ENCODE measurements at regions not wholly inside any gene's neighbourhood (a gene's known extent, or its start where the extent isn't known, plus 50 kb on each side); places are given as distances from the start of the nearest gene placed in this dataset.

DNA sequence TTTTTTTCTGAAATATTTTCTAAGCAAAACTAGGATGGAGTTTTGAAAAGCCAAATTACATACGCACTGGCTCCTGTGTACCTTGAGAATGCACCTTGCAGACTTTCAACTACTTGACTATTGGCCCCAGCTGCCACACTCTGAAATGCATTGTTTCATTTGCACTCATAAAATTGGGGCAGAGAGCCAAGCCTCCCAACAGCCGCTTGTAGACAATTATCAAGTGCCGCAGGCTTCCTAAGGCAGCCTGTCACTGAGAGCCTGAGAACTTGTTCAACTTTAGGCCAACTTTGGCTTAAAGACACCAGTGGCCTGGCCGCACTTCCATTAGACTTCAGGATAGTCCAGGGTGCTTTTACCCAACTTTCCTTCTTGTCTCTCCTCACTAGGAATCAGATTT lies 115.7 kb upstream of the STARD13 start:
- TF ChIP-seq, protein P1, sequence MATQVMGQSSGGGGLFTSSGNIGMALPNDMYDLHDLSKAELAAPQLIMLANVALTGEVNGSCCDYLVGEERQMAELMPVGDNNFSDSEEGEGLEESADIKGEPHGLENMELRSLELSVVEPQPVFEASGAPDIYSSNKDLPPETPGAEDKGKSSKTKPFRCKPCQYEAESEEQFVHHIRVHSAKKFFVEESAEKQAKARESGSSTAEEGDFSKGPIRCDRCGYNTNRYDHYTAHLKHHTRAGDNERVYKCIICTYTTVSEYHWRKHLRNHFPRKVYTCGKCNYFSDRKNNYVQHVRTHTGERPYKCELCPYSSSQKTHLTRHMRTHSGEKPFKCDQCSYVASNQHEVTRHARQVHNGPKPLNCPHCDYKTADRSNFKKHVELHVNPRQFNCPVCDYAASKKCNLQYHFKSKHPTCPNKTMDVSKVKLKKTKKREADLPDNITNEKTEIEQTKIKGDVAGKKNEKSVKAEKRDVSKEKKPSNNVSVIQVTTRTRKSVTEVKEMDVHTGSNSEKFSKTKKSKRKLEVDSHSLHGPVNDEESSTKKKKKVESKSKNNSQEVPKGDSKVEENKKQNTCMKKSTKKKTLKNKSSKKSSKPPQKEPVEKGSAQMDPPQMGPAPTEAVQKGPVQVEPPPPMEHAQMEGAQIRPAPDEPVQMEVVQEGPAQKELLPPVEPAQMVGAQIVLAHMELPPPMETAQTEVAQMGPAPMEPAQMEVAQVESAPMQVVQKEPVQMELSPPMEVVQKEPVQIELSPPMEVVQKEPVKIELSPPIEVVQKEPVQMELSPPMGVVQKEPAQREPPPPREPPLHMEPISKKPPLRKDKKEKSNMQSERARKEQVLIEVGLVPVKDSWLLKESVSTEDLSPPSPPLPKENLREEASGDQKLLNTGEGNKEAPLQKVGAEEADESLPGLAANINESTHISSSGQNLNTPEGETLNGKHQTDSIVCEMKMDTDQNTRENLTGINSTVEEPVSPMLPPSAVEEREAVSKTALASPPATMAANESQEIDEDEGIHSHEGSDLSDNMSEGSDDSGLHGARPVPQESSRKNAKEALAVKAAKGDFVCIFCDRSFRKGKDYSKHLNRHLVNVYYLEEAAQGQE (IDR thresholded peaks at IDR 0.05; ENCODE audit: insufficient read depth in 1 of 2, low read depth in 2 of 2, low read length in 1 of 2) = no peak
- no peak for TF ChIP-seq POLR2AphosphoS5 (IDR thresholded peaks at IDR 0.05; ENCODE audit: low read depth, low read length)
- TF ChIP-seq, protein P2, sequence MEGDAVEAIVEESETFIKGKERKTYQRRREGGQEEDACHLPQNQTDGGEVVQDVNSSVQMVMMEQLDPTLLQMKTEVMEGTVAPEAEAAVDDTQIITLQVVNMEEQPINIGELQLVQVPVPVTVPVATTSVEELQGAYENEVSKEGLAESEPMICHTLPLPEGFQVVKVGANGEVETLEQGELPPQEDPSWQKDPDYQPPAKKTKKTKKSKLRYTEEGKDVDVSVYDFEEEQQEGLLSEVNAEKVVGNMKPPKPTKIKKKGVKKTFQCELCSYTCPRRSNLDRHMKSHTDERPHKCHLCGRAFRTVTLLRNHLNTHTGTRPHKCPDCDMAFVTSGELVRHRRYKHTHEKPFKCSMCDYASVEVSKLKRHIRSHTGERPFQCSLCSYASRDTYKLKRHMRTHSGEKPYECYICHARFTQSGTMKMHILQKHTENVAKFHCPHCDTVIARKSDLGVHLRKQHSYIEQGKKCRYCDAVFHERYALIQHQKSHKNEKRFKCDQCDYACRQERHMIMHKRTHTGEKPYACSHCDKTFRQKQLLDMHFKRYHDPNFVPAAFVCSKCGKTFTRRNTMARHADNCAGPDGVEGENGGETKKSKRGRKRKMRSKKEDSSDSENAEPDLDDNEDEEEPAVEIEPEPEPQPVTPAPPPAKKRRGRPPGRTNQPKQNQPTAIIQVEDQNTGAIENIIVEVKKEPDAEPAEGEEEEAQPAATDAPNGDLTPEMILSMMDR (IDR thresholded peaks at IDR 0.05) = no peak
- TF ChIP-seq TCF7L2 (IDR thresholded peaks at IDR 0.05; ENCODE audit: low read depth, low read length) = no peak
- TF ChIP-seq SIN3A (IDR thresholded peaks at IDR 0.05; ENCODE audit: borderline replicate concordance, insufficient read depth, low read depth, low read length) = no peak
- ATAC-seq = no peak
- POLR2A ChIA-PET = no interaction called here
- H3K4me1 ChIP-seq (ENCODE audit: control insufficient read depth, insufficient read depth, low read length) = no peaks in the 10 kb centered on the region
- in situ Hi-C loops (cut with HindIII; ENCODE audit: low pct_unique_long_range_greater_than_20kb, low sequenced_read_pairs) (no loop called here), intact Hi-C loops (cut with micrococcal nuclease; ENCODE audit: unreplicated experiment) (no loop called here)
- CTCF ChIA-PET = no interaction called here
- no peak overlapping the region for H3K27ac ChIP-seq (ENCODE audit: low read length)
- no peaks in the 10 kb centered on the region for H3K27me3 ChIP-seq (ENCODE audit: control insufficient read depth, insufficient read depth, low read length)
- H3K36me3 ChIP-seq (ENCODE audit: control insufficient read depth, insufficient read depth, low read length) = no peaks in the 10 kb centered on the region
- no peak overlapping the region for H3K4me3 ChIP-seq (ENCODE audit: low read depth in 2 of 2, low read length in 2 of 2)
- H3K9me3 ChIP-seq (ENCODE audit: control insufficient read depth, insufficient read depth, low read depth, low read length) = no peaks in the 10 kb centered on the region
- no TSS peak for BruUV-seq (replicated peaks)
- DNase-seq (ENCODE audit: low read depth, low spot score) = no peak

DNA sequence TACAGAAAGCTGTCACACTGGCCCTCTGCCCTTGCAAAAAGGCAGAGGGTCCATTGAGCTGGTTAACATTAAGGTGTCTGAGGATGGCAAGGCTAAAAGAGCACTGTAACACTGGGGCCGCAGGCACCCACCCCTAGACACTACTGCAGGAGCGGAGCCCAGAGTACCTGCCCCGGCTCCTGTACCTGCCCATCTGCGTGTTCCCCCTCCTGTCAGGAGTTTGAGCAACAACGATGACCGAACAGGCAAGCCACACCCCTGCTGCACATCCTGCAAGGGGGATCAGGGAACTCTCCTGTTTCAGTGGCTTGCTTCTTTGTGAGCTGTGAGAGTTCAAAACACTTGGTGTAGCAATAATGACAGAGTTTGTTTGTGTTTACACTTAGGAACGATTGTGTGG lies 117.4 kb upstream of the STARD13 start:
- H3K36me3 ChIP-seq (ENCODE audit: control insufficient read depth, insufficient read depth, low read length) = no peaks in the 10 kb centered on the region
- no peaks in the 10 kb centered on the region for H3K4me1 ChIP-seq (ENCODE audit: control insufficient read depth, insufficient read depth, low read length)
- BruUV-seq (replicated peaks) = no TSS peak
- no peaks in the 10 kb centered on the region for H3K27me3 ChIP-seq (ENCODE audit: control insufficient read depth, insufficient read depth, low read length)
- TF ChIP-seq, protein P2 (IDR thresholded peaks at IDR 0.05) = no peak
- TF ChIP-seq SIN3A (IDR thresholded peaks at IDR 0.05; ENCODE audit: borderline replicate concordance, insufficient read depth, low read depth, low read length) (no peak), POLR2AphosphoS5 (IDR thresholded peaks at IDR 0.05; ENCODE audit: low read depth, low read length) (no peak)
- TF ChIP-seq, protein P1 (IDR thresholded peaks at IDR 0.05; ENCODE audit: insufficient read depth in 1 of 2, low read depth in 2 of 2, low read length in 1 of 2) = no peak
- POLR2A ChIA-PET = no interaction called here
- H3K4me3 ChIP-seq (ENCODE audit: low read depth in 2 of 2, low read length in 2 of 2) = no peak overlapping the region
- CTCF ChIA-PET = no interaction called here
- DNase-seq (ENCODE audit: low read depth, low spot score) (no peak), ATAC-seq (no peak)
- intact Hi-C loops (cut with micrococcal nuclease; ENCODE audit: unreplicated experiment) = no loop called here
- H3K27ac ChIP-seq (ENCODE audit: low read length) = no peak overlapping the region
- in situ Hi-C loops (cut with HindIII; ENCODE audit: low pct_unique_long_range_greater_than_20kb, low sequenced_read_pairs) = no loop called here
- no peaks in the 10 kb centered on the region for H3K9me3 ChIP-seq (ENCODE audit: control insufficient read depth, insufficient read depth, low read depth, low read length)

Data from Panc1 (cell line).